HG02678 (cell line): ENCODE measurements at regions not wholly inside any gene's neighbourhood (a gene's known extent, or its start where the extent isn't known, plus 50 kb on each side); places are given as distances from the start of the nearest gene placed in this dataset.
A peak's percentile ranks its signal among the peaks of the same experiment; 100 is the strongest.
"Not testable (repeated sequence)": the region's sequence is repeated elsewhere in the genome, so short reads cannot be mapped to it uniquely, and the experiment has no call there.

ENCODE experiments used
- ATAC-seq: cut with Tn5 transposase; IDR thresholded peaks from one replicate; pipeline ENCODE4 v1.9.1; 2021; ENCODE audit warnings: mild to moderate bottlenecking, moderate library complexity; ENCODE audit not compliant: unreplicated experiment

GRCh38 chr2:90029080-90029428 lies 1337.6 kb downstream of the RPIA start:
- not testable (repeated sequence) for ATAC-seq

GRCh38 chr2:90032269-90032668 lies 1340.8 kb downstream of the RPIA start:
- ATAC-seq: not testable (repeated sequence)

GRCh38 chr2:90036335-90036734 lies 1344.9 kb downstream of the RPIA start:
- ATAC-seq: not testable (repeated sequence)

- not testable (repeated sequence) for ATAC-seq
Observed at GRCh38 chr2:90039093-90039492, 1347.6 kb downstream of the RPIA start.

- not testable (repeated sequence) for ATAC-seq
Observed at GRCh38 chr2:90047776-90048175, 1356.3 kb downstream of the RPIA start.

- ATAC-seq: not testable (repeated sequence)
Observed at GRCh38 chr2:90052113-90052631, 1360.7 kb downstream of the RPIA start.

GRCh38 chr2:90069290-90069894 lies 1377.9 kb downstream of the RPIA start:
- peak; percentile 75 for ATAC-seq

- no peak for ATAC-seq
Observed at GRCh38 chr2:90076311-90076710, 1384.8 kb downstream of the RPIA start.

- ATAC-seq: no peak
Observed at GRCh38 chr2:90077948-90078347, 1386.5 kb downstream of the RPIA start.

GRCh38 chr2:90079374-90079773 lies 1387.9 kb downstream of the RPIA start:
- no peak for ATAC-seq

GRCh38 chr2:90087792-90088191 lies 1396.3 kb downstream of the RPIA start:
- ATAC-seq: not testable (repeated sequence)

GRCh38 chr2:90093571-90094270 lies 1402.2 kb downstream of the RPIA start:
- peak; percentile 48 for ATAC-seq

- peak; percentile 56 for ATAC-seq
Observed at GRCh38 chr2:90097617-90098016, 1406.1 kb downstream of the RPIA start.

GRCh38 chr2:90105142-90105541 lies 1413.7 kb downstream of the RPIA start:
- ATAC-seq: not testable (repeated sequence)

GRCh38 chr2:90123409-90123808 lies 1431.9 kb downstream of the RPIA start:
- not testable (repeated sequence) for ATAC-seq

GRCh38 chr2:90139046-90139445 lies 1447.6 kb downstream of the RPIA start:
- not testable (repeated sequence) for ATAC-seq

GRCh38 chr2:90141558-90141957 lies 1450.1 kb downstream of the RPIA start:
- ATAC-seq: not testable (repeated sequence)

- not testable (repeated sequence) for ATAC-seq
Observed at GRCh38 chr2:90151805-90152204, 1460.3 kb downstream of the RPIA start.

GRCh38 chr2:90170978-90171377 lies 1479.5 kb downstream of the RPIA start:
- not testable (repeated sequence) for ATAC-seq

- not testable (repeated sequence) for ATAC-seq
Observed at GRCh38 chr2:90173081-90173480, 1481.6 kb downstream of the RPIA start.

GRCh38 chr2:90179591-90179990 lies 1488.1 kb downstream of the RPIA start:
- not testable (repeated sequence) for ATAC-seq

GRCh38 chr2:90207454-90208058 lies 1516.1 kb downstream of the RPIA start:
- no peak for ATAC-seq
